IMR-90 (cell line): ENCODE measurements at regions not wholly inside any gene's neighbourhood (a gene's known extent, or its start where the extent isn't known, plus 50 kb on each side); places are given as distances from the start of the nearest gene placed in this dataset.

ENCODE experiments used
- ATAC-seq: fragments of 200-7000 bp; cut with Tn5 transposase; 2 replicates; pipeline ENCODE4 v1.9.1; 2020; ENCODE audit warnings: low read depth, mild to moderate bottlenecking, moderate library complexity
- BruUV-seq: library from RNA; stranded (reverse); fragments of 400-500 nt; replicated peaks from 2 replicates; lab custom pipeline; 2021; lab: Mats Ljungman, UMichigan
- CTCF ChIA-PET: fragments of 300-600 bp; formaldehyde crosslinking; extraction: SDS; loops from one replicate; lab custom pipeline; 2021; ENCODE audit warnings: antibody characterized with exemption; lab: Yijun Ruan, JAX
- POLR2A ChIA-PET: fragments of 300-600 bp; sonication (Branson Sonifier 250); formaldehyde crosslinking; loops from one replicate; lab custom pipeline; 2022; ENCODE audit warnings: antibody characterized with exemption; ENCODE audit not compliant: unreplicated experiment; lab: Charles Lee
- DNase-seq: peaks from one replicate; pipeline ENCODE4 v3.0.0; 2013
- H2AFZ ChIP-seq: replicated peaks from 2 replicates; pipeline ENCODE3; 2013; ENCODE audit warnings: low read length, mild to moderate bottlenecking; ENCODE audit not compliant: poor library complexity
- H2AK5ac ChIP-seq: 2 replicates; pipeline ENCODE4 v1.6.1; 2013; ENCODE audit warnings: low read depth, low read length, inconsistent platforms
- H2AK9ac ChIP-seq: replicated peaks from 2 replicates; pipeline ENCODE3; 2013; ENCODE audit warnings: mild to moderate bottlenecking, low read depth, low read length, moderate library complexity; ENCODE audit not compliant: poor library complexity
- H2BK120ac ChIP-seq: 2 replicates; pipeline ENCODE4 v1.6.1; 2013; ENCODE audit warnings: low read depth, low read length, inconsistent platforms
- H2BK15ac ChIP-seq: 3 replicates; pipeline ENCODE4 v1.6.1; 2013; ENCODE audit warnings: low read depth, low read length, inconsistent platforms
- H2BK20ac ChIP-seq: 2 replicates; pipeline ENCODE4 v1.6.1; 2013; ENCODE audit warnings: low read depth, mild to moderate bottlenecking, inconsistent platforms, low read length, moderate library complexity
- H2BK5ac ChIP-seq: 2 replicates; pipeline ENCODE4 v1.6.1; 2013; ENCODE audit warnings: mild to moderate bottlenecking, low read depth, low read length, inconsistent platforms; ENCODE audit not compliant: poor library complexity, severe bottlenecking
- H3K14ac ChIP-seq: replicated peaks from 2 replicates; pipeline ENCODE4 v1.6.1; 2013; ENCODE audit warnings: low read depth, low read length, inconsistent platforms
- H3K18ac ChIP-seq: 2 replicates; pipeline ENCODE4 v1.6.1; 2013; ENCODE audit warnings: low read depth, low read length, control low read depth
- H3K23ac ChIP-seq: 2 replicates; pipeline ENCODE4 v1.6.1; 2013; ENCODE audit warnings: low read depth, low read length, inconsistent platforms
- H3K27ac ChIP-seq: 2 replicates; pipeline ENCODE4 v1.5.1; 2013; ENCODE audit warnings: mild to moderate bottlenecking, control low read depth, low read length; ENCODE audit not compliant: insufficient read depth
- H3K27me3 ChIP-seq: 2 replicates; pipeline ENCODE4 v1.6.1; 2013; ENCODE audit warnings: low read length; ENCODE audit not compliant: control insufficient read depth, insufficient read depth
- H3K36me3 ChIP-seq: 2 replicates; pipeline ENCODE4 v1.6.1; 2013; ENCODE audit warnings: low read length, mixed read lengths; ENCODE audit not compliant: control insufficient read depth, insufficient read depth
- H3K4ac ChIP-seq: 2 replicates; pipeline ENCODE4 v1.6.1; 2013; ENCODE audit warnings: low read depth, low read length, inconsistent platforms
- H3K4me1 ChIP-seq: 2 replicates; pipeline ENCODE4 v1.6.1; 2013; ENCODE audit warnings: low read length, mixed read lengths; ENCODE audit not compliant: control insufficient read depth, insufficient read depth
- H3K4me2 ChIP-seq: 2 replicates; pipeline ENCODE4 v1.6.1; 2013; ENCODE audit warnings: low read depth, mild to moderate bottlenecking, control low read depth, low read length, moderate library complexity
- H3K4me3 ChIP-seq: 2 replicates; pipeline ENCODE4 v1.5.1; 2013; ENCODE audit warnings: low read depth, mild to moderate bottlenecking, control low read depth, low read length, moderate library complexity; ENCODE audit not compliant: insufficient read depth
- H3K56ac ChIP-seq: 2 replicates; pipeline ENCODE4 v1.6.1; 2013; ENCODE audit warnings: low read length, inconsistent platforms; ENCODE audit not compliant: insufficient read depth; ENCODE audit errors: extremely low read depth
- H3K79me1 ChIP-seq, 2 experiments: 2 replicates each; pipeline ENCODE4 v1.6.1; 2013; ENCODE audit warnings: low read length in 2 of 2, inconsistent platforms in 1 of 2, low read depth in 1 of 2
- H3K9ac ChIP-seq: 2 replicates; pipeline ENCODE4 v1.6.1; 2013; ENCODE audit warnings: low read depth, low read length, control low read depth
- H3K9me1 ChIP-seq: 2 replicates; pipeline ENCODE4 v1.6.1; 2013; ENCODE audit warnings: low read length, inconsistent platforms; ENCODE audit not compliant: insufficient read depth
- H3K9me3 ChIP-seq: 2 replicates; pipeline ENCODE4 v1.6.1; 2013; ENCODE audit warnings: low read length; ENCODE audit not compliant: control insufficient read depth, insufficient read depth
- H4K20me1 ChIP-seq: 2 replicates; pipeline ENCODE4 v1.6.1; 2013; ENCODE audit warnings: low read length, inconsistent platforms; ENCODE audit not compliant: insufficient read depth
- H4K5ac ChIP-seq: 2 replicates; pipeline ENCODE4 v1.6.1; 2013; ENCODE audit warnings: mild to moderate bottlenecking, low read depth, low read length, control low read depth
- H4K8ac ChIP-seq, 2 experiments: 2 replicates each; pipeline ENCODE4 v1.6.1; 2013; ENCODE audit warnings: low read depth in 2 of 2, low read length in 2 of 2, control low read depth in 1 of 2, inconsistent platforms in 1 of 2
- H4K91ac ChIP-seq: 2 replicates; pipeline ENCODE4 v1.6.1; 2013; ENCODE audit warnings: low read depth, low read length, inconsistent platforms; ENCODE audit not compliant: insufficient read depth
- BHLHE40 ChIP-seq: fragments of 150-350 bp; IDR thresholded peaks from 2 replicates; pipeline ENCODE4 v1.6.1; 2016; ENCODE audit warnings: mild to moderate bottlenecking, low read depth, low read length
- MAFK ChIP-seq: IDR thresholded peaks from 2 replicates; pipeline ENCODE4 v1.6.1; 2012; ENCODE audit warnings: low read depth, low read length, improper control_type of control experiment
- MXI1 ChIP-seq: IDR thresholded peaks from 2 replicates; pipeline ENCODE4 v1.6.1; 2012; ENCODE audit warnings: low read depth, mild to moderate bottlenecking, low read length, moderate library complexity, borderline replicate concordance
- RAD21 ChIP-seq: IDR thresholded peaks from 2 replicates; pipeline ENCODE4 v1.6.1; 2012; ENCODE audit warnings: low read length, improper control_type of control experiment
- RCOR1 ChIP-seq: IDR thresholded peaks from 2 replicates; pipeline ENCODE4 v1.6.1; 2012; ENCODE audit warnings: mild to moderate bottlenecking, low read length, improper control_type of control experiment; ENCODE audit not compliant: insufficient replicate concordance
- RFX5 ChIP-seq: IDR thresholded peaks from 2 replicates; pipeline ENCODE4 v1.8.0; 2012; ENCODE audit warnings: low read depth, mild to moderate bottlenecking, low read length, moderate library complexity
- SMC3 ChIP-seq: fragments of 150-350 bp; IDR thresholded peaks from 2 replicates; pipeline ENCODE4 v1.6.1; 2016; ENCODE audit warnings: low read depth, mild to moderate bottlenecking, antibody characterized with exemption, low read length, moderate library complexity
- WGBS, 2 experiments: methylation state at CpG; one replicate each; pipeline versions ENCODE4 v1.1.5 to v1.1.7; 2013; ENCODE audit warnings: missing lambda C conversion rate in 2 of 2; ENCODE audit not compliant: insufficient read length in 1 of 2; ENCODE audit errors: extremely low coverage in 2 of 2; 5-methylcytosine and 5-hydroxymethylcytosine counted together
- dilution Hi-C: fragments of 300-500 bp; cut with HindIII; formaldehyde crosslinking; loops from one replicate; pipeline ENCODE4 v1.14.3; 2018; ENCODE audit warnings: low sequenced_read_pairs; ENCODE audit not compliant: unreplicated experiment
- in situ Hi-C: fragments of 300-500 bp; cut with MboI; formaldehyde crosslinking; loops from 3 replicates; pipeline ENCODE4 v1.14.3; 2019; ENCODE audit warnings: low sequenced_read_pairs, inconsistent platforms, mixed read lengths
- intact Hi-C: fragments of 100-400 bp; cut with micrococcal nuclease; formaldehyde crosslinking; loops from 2 replicates; pipeline ENCODE4 v1.10.0; 2022

DNA sequence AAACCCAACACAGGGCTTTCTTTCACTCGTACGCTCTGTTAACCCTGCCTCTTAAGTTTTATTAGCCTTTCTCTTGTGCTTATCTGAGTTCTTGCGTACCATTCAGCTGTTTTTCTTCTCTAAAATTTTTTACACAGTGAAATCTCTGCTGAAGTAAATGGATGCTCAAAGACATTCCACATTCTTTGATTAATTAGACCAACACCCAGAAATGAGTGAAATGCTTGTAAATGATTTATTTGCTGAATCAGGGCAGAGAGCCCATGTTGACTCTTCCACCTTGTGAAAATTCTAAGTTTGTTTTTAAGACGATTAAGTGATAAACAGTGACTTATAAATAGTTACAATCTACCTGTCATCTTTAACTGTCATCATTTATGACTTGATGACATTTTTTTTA, 156.7 kb downstream of the ACTL8 start:
- intact Hi-C loops (no loop called here), dilution Hi-C loops (no loop called here), in situ Hi-C loops (no loop called here)
- Histone ChIP-seq H4K91ac (no peak overlapping the region), H3K9me3 (no peaks in the 10 kb centered on the region), H3K36me3 (no peaks in the 10 kb centered on the region), H3K9ac (no peak overlapping the region), H4K20me1 (no peaks in the 10 kb centered on the region), H3K9me1 (no peaks in the 10 kb centered on the region), H3K27me3 (peaks cover 30% of the 10 kb centered on the region), H4K5ac (no peak overlapping the region), H3K4me3 (no peak overlapping the region), H3K79me1 (no peaks in the 10 kb centered on the region), H3K27ac (no peak overlapping the region), H3K4ac (no peak overlapping the region), H3K4me2 (no peak overlapping the region), H2BK5ac (no peak overlapping the region), H4K8ac (no peak overlapping the region), H3K18ac (no peak overlapping the region), H2BK15ac (no peak overlapping the region), H2AFZ (no peak overlapping the region), H3K23ac (no peak overlapping the region), H2AK9ac (no peak overlapping the region), H2AK5ac (no peak overlapping the region), H3K4me1 (no peaks in the 10 kb centered on the region), H3K56ac (no peak overlapping the region), H3K14ac (no peak overlapping the region), H2BK20ac (no peak overlapping the region), H2BK120ac (no peak overlapping the region)
- TF ChIP-seq MXI1 = no peak
- no peak for TF ChIP-seq RAD21
- TF ChIP-seq MAFK = no peak
- no peak for TF ChIP-seq SMC3
- TF ChIP-seq RCOR1 = no peak
- TF ChIP-seq BHLHE40 = no peak
- no peak for TF ChIP-seq RFX5
- CTCF ChIA-PET = no interaction called here
- WGBS, 2 experiments = no CpG with 5 or more reads among the region's 4 CpGs
- no peak for DNase-seq
- BruUV-seq = no TSS peak
- POLR2A ChIA-PET = no interaction called here
- no peak for ATAC-seq
